KG1 (cell line): ENCODE measurements at regions not wholly inside any gene's neighbourhood (a gene's known extent, or its start where the extent isn't known, plus 50 kb on each side); places are given as distances from the start of the nearest gene placed in this dataset.
"Not testable (repeated sequence)": the region's sequence is repeated elsewhere in the genome, so short reads cannot be mapped to it uniquely, and the experiment has no call there.

Experiments
- DNase-seq: peaks from one replicate; lab custom pipeline; 2025; lab: John Stamatoyannopoulos, UW

DNA sequence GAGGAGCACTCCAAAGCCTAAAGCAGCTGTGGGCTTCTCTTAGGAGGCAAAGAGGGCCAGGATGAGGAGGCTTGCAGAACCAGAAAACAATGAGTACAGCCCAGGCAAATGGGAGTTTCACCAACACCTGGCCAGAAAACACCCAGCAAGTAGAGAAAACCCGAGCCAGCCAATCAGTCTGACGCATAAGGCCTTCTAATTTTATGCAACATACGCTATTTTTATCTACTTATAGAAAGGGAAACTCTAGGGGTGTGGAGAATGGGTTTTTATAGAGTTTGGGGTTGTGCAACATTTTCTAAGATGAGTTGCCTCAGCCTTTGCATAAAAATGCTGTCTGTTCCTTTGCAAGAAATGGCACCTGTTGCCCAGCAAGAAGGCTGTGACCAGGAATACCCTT lies 529.0 kb upstream of the CDH5 start:
- no peak for DNase-seq

DNA sequence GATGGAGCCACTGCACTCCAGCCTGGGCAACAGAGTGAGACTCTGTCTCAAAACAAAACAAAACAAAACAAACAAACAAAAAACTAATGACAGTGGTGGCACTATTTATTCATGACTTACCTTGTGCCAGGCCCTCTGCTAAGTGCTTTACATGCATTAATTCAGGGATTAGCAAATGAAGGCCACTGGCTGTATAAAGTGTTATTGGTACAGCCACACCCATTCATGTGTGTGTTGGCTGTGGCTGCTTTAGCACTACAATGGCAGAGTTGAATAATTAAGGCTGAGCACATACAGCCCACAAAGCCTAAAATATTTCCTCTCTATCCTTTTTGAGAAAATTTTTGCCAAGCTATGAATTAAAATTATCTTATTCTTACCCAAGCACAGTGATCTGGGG lies 531.8 kb upstream of the CDH5 start:
- DNase-seq: no peak

DNA sequence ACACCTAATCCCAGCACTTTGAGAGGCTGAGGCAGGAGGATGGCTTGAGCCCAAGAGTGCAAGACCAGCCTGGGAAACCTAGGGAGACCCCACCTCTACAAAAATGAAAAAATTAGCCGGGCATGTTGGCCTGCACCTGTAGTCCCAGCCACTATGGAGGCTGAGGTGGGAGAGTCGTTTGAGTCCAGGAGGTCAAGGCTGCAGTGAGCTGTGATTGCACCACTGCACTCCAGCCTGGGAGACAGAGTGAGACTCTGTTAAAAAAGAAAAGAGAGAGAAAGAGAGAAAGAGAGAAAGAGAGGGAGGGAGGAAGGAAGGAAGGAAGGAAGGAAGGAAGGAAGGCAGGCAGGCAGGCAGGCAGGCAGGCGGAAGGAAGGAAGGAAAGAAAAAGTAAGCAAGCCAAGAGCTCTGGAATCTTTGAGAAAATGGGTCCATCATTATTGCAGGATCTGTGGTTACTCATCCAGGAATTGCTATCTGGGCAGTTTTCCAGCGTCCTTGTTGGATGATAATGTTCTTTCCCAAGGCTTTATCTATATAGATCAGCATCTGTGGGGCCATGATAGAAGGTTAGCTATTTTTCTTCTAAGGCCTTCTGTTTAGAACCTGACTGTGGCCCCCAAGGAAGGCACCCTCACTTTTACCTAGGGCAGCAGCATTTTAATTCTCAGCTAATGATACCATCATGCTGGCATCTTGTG lies 533.2 kb upstream of the CDH5 start:
- DNase-seq: no peak

DNA sequence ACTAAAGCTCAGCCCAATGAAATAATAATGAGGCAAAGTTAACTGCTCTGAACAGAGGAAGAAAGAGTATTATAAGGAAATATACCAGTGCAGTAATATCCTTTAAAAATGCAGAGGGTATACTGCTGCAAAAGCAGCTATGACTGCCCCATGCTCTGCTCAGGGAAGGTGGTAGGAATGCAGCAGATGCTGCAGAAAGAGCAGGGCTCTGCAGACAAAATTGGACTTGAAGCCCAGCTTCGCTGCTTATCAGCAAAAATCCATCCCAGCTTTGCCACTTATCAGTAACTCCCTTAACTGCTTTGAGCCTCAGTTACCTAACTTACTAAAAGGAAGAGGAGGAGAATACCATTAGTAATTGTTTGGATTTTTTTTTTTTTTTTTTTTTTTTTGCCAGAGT lies 533.8 kb upstream of the CDH5 start:
- DNase-seq: no peak

DNA sequence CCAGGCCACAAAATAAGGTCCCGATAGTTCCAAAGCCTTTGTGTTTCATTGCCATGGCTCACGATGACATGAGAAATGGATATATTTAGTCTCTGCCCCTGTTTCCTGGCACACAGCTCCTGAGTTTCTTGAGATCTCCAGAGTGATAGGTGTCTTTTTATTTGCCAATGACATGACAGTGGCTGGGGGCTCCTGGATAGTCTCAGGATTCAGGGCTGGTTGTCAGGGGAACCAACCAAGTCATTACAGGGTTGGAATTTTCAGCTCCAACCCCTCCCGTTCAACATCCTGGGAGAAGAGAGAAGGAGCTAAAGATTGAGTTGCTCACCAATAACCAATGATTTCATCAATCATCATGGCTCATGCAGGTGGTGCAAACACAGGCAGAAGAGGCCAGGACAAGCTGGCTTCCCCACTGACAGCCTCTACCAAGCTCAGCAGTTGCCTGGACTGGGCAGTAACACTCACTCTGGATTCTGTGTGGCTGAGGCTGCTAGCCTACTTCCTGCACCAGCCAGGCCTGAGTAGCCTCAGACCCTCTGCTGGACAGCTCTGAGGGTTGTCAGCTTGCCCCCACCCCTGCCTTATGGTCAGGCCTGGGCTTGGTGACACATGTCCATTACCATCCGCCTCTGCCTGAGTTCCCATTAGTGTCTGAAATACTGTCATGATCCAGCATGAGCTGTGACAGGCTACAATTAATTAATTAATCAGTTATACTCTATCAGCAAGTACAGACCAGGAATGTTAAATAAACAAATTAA lies 534.4 kb upstream of the CDH5 start:
- no peak for DNase-seq

DNA sequence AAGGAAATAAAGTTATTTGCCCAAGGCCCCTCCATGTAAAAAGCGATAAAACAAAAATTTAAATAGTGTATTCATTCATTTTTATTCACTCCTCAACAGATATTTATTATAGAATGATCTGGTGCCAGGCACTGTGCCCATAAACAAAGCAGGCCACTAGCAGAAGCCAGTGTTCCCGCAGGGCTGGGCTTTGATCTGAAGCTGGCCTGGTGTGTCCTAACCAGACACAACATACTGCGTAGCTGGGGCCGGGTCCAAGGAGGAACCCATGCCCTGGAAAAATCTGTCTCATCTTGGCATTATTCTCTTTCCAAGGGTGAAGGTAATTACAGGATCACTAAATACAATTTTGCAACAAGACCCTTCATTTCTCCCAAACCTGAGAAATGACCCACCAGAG lies 537.4 kb upstream of the CDH5 start:
- DNase-seq: no peak

DNA sequence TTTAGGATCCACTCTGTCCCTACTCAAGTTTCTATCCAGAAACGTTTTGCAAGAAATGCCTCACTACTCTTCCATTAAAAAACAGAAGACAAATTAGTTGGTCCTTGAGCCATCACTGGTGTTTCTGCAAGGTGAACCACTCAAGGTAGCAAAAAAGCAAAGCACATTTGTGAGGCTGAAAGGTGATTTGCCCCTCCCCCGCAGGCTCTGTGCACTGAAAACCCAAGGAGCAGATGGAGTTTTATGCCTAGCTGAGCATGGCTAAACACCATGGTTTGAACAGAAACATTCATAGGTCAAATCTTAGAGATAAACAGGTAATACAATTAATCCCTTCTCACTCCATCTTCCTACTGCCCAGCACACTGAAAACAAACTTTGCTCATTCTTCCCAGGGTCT lies 538.2 kb upstream of the CDH5 start:
- no peak for DNase-seq

DNA sequence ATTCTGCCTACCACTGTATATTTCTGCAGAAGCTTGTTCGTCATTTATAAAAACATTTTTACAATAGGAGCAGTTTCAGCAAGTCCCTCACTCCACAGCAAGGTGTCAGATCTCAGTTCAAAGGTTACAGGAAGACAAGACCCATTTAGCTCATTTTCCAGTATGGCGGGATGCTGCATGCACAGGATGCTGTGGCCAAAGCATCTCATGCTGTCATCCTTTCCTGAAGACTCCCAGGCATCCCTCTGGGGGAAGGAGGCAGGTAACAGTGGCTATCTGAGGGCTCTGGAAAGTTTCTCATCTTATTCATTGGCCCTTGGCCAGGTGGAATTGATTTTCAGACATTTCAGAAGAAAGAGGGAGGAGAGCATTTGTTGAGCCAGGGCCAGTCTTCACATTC lies 539.3 kb upstream of the CDH5 start:
- DNase-seq: no peak

DNA sequence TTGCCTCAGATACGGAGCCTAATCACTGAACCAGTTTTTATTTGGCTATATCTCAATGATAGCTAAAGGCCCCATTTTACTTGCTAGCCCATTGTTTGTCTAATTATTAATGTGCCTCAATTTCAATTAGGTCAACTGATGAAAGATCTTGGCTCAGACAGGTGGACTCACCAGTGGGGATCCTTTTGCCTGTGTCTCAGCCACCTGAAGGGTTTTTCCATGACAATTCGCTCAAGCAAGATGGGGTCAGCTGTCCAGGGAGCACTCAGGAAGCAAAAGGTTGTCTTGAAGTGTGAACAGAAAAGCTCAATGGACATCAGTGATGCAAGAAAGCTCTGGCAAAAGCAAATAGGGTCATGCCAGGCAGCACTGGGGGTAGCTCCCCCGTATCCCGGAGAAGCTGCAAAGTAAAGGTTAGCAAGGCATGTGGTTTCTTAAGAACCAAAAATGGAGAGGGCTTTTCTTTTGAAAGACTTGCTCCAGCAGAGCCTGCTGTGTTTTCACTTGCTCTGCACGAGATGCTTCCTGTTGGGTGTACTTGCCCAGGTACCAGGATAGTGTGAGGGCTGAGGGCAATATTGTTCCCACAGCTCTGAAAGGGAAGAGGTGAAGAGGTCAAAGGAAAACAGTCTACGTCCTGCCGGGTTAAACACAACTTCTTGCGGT lies 541.2 kb upstream of the CDH5 start:
- DNase-seq: no peak

DNA sequence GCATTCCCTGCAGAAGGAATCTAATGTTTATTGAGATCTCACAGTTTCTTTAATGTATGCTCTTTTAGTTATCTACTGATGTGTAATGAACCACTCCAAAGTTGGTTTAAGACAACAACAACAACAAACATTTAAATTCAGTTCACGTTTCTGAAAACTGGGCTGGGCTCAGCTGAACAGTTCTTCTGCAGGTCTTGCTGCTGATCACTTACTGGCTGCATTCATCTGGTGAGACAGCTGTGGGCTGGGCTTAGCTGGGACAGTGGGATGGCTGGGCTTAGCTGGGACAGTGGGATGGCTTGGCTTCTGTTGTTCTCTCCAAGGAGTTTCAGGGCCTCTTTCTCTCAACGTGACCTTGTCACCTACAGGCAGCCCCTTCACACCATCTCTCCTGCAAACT lies 544.3 kb upstream of the CDH5 start:
- no peak for DNase-seq

DNA sequence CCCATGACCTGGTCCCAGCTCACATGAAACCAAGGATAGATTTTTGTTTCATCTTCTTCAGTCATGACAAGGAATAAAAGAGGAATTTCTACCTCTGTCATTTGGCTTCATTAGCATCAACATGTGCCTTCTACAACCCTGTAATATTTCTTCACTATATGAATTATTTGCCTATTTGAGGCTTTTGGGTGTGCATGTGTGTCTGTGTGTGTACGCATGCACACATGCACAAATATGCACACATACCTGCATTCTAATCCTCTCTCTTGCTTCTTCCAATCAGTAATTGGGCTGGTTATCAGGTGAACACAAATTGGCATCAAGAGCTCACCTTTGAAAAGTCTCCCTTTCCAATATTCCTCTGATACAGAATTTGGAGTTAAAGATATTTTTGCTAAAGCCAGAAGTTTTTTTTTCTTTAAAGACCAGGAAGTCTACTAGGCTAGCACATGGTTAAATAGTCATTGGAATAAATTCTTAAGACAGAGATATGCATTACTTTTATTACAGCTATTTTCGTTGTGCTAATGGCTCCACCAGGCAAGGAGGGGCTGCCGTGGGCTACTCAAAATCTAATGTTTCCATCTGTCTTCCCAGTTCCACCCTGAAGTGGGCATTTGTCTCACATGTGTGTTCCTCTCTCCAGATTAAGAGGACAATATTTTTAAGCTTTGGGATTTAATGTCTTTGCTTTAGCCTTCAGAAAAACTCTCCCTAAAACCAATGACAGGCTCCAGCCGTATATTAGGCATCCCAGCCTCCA lies 547.2 kb upstream of the CDH5 start:
- no peak for DNase-seq

DNA sequence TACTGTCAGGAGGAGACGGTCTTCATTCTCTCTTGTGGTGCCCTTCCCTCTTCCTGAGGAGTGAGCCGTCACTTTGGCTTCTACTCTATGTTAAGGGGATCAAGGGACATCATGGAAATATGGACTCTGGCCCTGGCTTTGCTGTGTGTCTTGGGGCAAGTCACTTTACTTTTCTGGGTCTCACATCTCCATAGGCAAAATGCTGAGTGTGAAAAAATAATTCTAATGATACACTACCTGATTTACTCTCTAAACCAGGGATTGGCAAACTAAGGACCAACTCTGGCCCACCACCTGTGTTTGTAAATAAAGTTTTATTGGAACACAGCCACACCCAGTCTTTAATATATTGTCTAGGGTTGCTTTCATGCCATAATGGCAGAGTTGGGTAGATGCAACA lies 548.7 kb upstream of the CDH5 start:
- DNase-seq: no peak

DNA sequence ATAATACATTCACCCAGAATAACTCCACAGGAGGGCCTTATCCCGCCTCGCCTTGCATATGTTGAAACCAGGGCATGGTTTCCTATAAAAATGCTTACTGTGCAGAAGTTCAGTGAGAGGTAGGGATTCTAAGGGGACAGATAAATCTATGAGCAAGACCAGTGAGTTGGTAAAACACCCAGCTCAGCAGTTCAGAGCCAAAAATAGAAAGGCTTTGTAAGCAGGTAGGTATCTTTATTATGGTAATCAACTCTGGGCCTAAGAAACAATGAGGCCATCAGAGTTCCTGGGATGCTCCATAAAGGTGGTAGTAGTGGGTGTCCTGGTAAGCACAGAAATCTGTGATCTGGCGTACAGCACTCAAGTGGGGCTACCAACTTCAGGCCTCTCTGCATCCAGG lies 549.4 kb upstream of the CDH5 start:
- DNase-seq: no peak

DNA sequence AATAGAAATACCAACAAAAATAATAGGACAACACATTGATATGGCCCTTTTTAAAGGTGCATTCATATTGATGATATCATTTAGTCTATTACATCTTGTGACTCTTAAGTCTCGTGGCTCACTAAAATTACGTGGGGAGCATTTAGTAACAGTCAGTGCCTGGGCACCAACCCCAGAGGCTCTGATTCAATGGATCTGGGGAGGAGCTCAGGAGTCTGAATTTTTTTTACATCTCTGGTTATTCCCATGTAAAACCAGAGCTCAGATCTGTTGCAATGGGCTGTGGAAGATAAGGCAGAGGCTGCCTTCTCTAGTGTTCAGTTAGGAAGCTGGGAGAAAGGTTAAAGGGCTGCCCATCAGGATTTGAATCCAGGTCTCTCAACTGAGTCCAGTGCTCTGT lies 549.9 kb upstream of the CDH5 start:
- DNase-seq: no peak

DNA sequence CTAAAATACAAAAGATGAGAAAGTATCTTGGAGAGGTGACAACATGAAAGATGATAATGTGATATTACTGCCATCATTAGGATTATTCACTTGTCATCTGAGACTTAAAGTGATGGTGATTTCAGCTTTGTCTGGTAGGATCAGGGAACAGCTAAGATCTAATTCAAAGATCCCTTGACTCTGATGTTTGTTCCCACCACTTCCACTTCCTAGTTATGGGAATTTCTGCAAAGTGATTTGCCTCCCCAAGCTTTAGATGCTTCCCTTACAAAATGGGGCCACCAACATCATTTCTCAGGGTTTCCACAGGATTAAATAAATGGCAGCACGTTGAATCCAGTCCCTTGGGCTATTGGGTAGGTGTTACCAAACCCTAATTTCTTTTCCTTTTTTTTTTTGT lies 550.8 kb upstream of the CDH5 start:
- DNase-seq: no peak

DNA sequence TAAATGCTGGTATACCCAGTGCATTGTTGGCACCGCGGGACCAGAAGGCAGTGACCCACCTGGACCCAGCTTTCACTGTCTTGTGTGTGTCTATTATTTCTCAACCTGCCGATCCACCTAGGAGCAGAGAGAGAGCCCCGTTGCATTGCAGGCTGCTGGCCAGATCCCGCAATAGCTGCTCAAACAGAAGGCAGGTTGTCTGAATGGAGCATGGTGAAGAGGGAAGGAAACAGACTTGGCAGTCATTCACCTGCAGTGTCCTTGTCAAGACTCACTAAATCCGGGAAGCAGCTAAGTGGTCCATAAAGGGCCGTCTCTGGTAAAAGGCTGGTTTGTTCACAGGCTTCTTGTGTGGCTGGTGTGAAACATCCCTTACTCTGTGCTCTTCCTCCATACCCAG lies 552.6 kb upstream of the CDH5 start:
- not testable (repeated sequence) for DNase-seq

DNA sequence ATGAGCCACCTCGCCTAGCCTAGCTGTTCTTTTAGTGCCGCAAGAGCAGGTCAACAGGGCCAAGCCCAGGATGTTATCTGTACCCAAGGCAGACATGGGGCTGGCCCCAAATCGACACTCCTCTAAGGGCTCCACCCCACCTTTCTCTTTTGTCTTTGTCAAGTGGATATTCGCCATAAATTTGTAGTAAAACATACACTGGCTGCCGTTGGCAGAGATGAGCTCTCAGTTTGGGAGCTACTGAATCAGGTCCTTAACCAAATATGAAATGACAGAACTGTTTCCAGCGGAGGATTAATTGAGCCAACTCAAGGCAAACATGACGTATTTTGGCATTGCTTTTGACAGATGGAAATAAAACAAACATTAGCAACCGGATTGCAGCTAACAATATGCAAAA lies 556.9 kb upstream of the CDH5 start:
- no peak for DNase-seq

DNA sequence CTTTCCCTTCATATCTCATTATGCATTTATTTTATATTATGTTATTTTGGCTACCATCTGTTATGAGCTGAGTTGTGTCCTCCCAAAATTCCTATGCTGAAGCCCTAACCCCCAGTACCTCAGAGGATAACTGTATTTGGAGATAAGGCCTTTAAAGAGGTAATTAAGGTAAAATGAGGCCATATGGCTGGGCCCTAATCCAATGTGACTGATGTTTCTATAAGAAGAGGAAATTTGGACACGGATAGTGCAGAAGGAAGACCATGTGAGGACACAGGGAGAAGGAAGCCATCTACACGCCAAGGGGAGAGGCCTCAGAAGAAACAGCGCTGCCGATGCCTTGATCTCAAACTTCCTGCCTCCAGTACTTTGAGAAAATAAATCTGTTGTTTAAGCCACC lies 557.7 kb upstream of the CDH5 start:
- DNase-seq: no peak

DNA sequence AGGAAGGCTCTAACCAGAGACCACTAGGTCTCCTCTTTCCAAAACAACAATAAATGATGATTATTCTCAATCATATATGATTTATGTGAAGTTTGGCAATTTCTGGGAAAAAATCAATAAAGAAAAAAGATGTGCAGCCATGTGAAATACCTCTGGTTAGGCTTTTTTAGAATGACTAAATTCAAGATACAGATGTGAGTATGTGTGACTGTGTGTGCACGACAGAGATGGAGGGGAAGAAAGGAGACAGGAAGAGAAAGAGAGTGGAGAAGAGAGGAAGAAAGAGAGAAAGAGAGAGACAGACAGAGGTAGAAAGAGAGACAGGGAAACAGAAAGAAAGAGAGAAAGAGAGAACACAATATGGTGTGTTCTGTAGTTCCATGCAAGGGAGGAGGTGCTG lies 558.6 kb upstream of the CDH5 start:
- no peak for DNase-seq

DNA sequence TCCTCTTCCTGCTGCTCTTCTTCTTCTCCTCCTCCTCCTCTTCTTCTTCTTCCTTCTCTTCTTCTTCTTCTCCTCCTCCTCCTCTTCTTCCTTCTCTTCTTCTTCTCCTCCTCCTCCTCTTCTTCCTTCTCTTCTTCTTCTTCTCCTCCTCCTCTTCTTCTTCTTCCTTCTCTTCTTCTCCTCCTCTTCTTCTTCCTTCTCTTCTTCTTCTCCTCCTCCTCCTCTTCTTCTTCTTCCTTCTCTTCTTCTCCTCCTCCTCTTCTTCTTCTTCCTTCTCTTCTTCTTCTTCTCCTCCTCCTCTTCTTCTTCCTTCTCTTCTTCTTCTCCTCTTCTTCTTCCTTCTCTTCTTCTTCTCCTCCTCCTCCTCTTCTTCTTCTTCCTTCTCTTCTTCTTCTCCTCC lies 560.8 kb upstream of the CDH5 start:
- DNase-seq: not testable (repeated sequence)

DNA sequence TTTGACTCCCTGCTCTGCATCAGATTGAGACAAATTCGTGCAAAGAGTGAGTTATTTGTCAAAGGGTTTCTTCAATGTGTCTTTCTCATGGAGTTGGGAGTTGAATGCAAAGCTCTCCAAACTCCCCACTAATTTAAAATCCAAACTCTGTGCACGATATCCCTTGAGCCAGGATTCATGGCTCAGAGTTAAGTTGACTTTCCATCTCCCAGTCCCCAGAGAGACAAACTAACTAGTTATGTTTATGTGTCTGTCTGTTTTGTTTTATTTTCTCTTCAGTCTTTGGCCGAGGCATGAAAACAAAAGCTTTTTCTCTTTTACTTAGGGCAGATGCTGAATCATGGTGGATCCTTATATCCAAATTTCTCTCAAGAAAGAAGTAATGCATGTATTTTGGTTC lies 570.0 kb upstream of the CDH5 start:
- no peak for DNase-seq

DNA sequence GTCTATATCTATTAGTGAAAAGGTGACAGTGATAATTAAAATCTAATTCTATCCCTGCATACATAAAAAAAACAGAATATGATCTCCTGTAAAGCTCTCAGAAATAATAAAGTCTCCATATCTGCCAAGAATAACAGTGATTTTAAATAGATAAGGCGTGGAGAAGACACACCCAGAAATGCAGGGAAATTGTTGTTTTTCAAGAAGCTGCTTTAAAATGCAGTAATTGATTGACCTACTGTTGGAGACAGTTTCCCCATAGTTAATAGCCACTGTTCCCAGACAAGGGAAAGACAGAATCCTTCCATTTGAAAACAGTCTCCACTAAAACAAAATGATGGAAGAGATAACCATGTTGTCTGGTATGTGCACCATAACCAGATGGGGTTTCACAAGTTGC lies 571.5 kb upstream of the CDH5 start:
- DNase-seq: no peak

DNA sequence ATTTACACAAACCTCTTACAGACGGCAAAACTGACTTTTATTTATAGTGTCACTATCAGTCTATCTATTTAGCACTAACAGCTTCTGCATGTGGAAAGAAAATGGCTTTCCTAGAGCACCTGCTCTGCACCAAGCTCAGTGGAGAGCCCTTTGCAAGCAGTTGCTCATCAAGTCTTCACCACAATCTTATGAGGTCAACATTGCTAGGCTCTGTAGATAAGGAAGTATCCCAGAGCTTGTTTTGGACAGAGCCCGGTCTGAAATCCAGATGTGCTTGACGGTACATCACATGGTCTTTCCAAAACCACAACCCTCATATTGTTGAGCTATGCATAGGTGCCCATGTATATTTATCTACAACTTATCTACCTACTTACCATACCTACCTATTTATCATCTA lies 572.7 kb upstream of the CDH5 start:
- no peak for DNase-seq
